IPS-NIHi7 (cell line): ENCODE measurements at regions not wholly inside any gene's neighbourhood (a gene's known extent, or its start where the extent isn't known, plus 50 kb on each side); places are given as distances from the start of the nearest gene placed in this dataset.

Source experiments
- DNase-seq: peaks from one replicate; pipeline ENCODE4 v3.0.0; 2012; ENCODE audit warnings: mixed read lengths; ENCODE audit errors: extremely low spot score

DNA sequence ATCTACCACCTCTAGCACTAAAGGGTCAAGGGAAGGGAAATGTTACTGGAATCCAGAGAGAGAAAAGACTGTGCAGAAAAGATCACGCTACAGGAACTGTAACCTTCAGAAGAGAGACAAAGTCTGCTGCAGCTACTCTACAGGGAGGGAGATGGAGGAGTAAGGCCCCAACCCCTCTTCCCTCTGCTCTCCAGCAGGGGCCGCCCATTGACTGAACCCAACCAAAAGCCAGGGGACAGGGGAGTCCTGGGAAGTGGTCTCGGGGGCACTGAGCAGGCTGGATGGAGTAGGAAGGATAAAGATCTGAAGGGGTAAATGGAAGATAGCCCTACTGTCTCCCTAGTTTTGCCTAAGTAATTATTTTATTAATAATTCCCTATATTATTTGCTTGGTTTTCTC is 72.8 kb upstream of the NR5A2 start:
- DNase-seq = peak; percentile 86

DNA sequence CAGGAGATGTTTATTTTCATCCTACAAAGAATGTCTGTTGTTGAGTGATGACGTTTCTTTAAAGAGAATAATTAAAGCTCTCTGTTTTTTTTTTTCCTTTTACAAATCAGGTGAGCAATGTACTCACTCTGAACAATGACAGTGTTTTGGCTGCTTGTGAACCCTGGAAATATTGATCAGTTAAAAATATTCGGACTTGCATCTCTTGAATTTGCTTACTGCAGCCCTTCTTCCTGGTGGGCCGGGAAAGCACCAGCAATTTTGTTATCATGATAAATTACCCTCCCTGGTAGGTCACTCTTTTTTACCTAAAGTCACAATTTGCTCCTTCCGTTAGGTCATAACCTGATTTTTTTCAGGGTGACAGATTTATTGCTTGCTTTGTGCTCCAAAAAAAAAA is 72.3 kb upstream of the NR5A2 start:
- no peak for DNase-seq

DNA sequence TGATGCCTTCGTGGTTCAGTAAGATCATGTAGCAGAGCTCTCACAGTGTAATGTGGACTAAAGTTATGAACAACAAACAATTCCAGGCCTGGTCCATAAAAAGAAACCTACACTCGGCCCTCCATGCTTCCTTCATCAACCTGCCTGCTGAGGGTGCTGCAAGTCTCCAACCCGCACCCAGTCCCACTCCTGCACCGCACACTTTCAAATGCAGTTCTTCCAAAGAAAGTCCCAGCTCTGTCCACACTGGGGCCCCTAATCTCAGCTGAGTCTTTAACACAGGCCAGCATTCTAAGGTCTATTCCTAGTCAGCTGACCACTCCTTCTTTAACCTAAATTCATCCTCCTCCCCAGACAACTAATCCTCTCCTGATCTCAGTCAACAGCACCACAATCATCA is 71.5 kb upstream of the NR5A2 start:
- no peak for DNase-seq

DNA sequence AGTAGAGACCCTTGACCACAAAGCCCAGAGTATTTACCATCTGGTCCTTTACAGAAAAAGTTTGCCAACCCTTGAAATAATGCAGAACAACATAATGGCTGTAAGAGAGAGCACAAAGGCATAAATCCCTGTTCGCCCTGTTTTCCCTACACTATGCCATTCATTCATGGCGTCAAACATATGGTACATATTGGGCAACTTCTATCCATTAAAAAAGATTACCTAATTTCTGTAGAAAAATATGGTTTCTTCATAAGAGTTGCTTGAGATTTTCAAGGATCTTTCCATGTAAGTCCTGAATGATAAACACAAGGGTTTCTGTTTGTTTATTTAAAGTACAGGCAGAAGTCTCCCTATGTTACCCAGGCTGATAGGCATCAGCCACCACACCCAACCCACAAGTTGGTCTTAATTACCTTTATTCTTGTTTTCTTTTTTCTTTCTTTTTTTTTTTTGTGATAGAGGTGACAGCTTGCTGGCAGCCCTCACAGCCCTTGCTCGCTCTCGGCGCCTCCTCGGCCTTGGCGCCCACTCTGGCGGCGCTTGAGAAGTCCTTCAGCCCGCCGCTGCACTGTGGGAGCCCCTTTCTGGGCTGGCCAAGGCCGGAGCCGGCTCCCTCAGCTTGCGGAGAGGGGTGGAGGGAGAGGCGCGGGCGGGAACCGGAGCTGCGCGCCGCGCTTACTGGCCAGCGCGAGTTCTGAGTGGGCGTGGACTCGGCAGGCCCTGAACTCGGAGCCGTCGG is 68.3 kb upstream of the NR5A2 start:
- no peak for DNase-seq

DNA sequence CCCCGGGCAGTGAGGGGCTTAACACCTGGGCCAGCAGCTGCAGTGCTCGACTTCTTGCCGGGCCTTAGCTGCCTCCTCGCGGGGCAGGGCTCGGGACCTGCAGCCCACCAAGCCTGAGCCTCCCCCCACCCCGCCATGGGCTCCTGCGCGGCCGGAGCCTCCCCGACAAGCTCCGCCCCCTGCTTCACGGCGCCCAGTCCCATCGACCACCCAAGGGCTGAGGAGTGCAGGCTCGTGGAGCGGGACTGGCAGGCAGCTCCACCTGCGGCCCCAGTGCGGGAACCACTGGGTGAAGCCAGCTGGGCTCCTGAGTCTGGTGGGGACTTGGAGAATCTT is 67.8 kb upstream of the NR5A2 start:
- no peak for DNase-seq

DNA sequence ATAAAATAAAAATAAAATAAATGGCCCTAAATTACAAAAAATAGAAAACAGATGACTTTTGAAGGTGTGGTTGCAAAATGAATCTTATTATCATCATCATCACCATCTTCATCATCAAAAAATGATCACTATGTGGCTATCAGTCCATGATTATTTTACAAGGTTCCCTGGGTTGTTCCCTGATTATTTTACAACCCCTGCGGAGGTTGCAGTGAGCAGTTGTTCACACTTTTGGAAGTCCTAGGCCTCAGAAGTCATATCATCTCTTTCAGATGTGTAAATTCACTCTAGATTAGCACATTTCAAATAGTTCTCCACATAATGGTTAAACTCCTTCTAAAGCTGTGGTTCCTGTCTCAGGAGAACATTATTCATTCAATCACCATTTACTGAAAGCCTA is 57.4 kb upstream of the NR5A2 start:
- no peak for DNase-seq

DNA sequence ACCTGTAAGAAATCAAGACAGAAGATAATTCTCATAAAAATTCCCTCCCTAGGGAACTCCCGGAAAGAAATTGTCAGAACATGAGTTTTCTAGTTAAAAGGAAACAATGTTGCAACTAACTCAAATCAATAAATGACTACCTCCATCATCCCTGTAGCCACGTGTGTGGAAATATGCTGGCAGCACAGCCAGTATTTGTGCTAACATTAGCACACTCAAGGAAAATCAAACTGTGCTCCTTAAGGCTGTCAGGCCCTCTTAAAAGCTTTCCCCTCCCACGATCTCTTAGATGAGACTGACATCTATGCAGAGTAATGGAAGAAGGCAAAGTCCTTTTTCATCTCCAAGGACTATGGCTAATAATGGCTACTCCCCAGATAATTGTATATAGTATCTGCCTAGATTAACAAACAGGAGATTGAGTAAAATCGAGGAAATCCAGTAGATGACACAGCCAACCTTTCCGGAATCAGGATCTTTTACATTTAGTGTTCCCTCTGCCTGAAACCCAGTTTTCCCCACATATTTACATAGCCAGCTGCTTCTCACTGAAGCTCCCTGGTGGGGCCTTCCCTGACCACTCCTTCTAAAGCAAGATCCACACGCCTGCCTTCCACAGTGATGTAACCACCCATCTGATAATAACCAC is 50.9 kb upstream of the NR5A2 start:
- DNase-seq = no peak
